ENCODE measurements at regions not wholly inside any gene's neighbourhood (a gene's known extent, or its start where the extent isn't known, plus 50 kb on each side); places are given as distances from the start of the nearest gene placed in this dataset.

GRCh38 chrX:15977644-15978043 lies 123.0 kb upstream of the AP1S2 start:
- DNase-seq: peak in 1 of 2 donors; percentile 35

GRCh38 chrX:15976396-15976795 lies 121.8 kb upstream of the AP1S2 start:
- DNase-seq: no peak

- no peak for DNase-seq
Observed at GRCh38 chrX:15973946-15974345, 119.3 kb upstream of the AP1S2 start.

- no peak for DNase-seq
Observed at GRCh38 chrX:15973299-15973698, 118.7 kb upstream of the AP1S2 start.

- no peak for DNase-seq
Observed at GRCh38 chrX:15971696-15972095, 117.1 kb upstream of the AP1S2 start.

- DNase-seq: no peak
Observed at GRCh38 chrX:15963858-15964257, 109.2 kb upstream of the AP1S2 start.

- DNase-seq: no peak
Observed at GRCh38 chrX:15960237-15960636, 105.6 kb upstream of the AP1S2 start.

GRCh38 chrX:15956681-15957080 lies 102.1 kb upstream of the AP1S2 start:
- no peak for DNase-seq

GRCh38 chrX:15953801-15954200 lies 99.2 kb upstream of the AP1S2 start:
- DNase-seq: no peak

- no peak for DNase-seq
Observed at GRCh38 chrX:15952212-15952611, 97.6 kb upstream of the AP1S2 start.

- DNase-seq: no peak
Observed at GRCh38 chrX:15948318-15948660, 93.7 kb upstream of the AP1S2 start.

- no peak for DNase-seq
Observed at GRCh38 chrX:15947648-15948317, 93.2 kb upstream of the AP1S2 start.

GRCh38 chrX:15946783-15947580 lies 92.4 kb upstream of the AP1S2 start:
- DNase-seq: no peak

- no peak for DNase-seq
Observed at GRCh38 chrX:15943391-15943790, 88.8 kb upstream of the AP1S2 start.

- DNase-seq: no peak
Observed at GRCh38 chrX:15942307-15942706, 87.7 kb upstream of the AP1S2 start.

GRCh38 chrX:15939737-15940136 lies 85.1 kb upstream of the AP1S2 start:
- no peak for DNase-seq

GRCh38 chrX:15938072-15938471 lies 83.5 kb upstream of the AP1S2 start:
- DNase-seq: no peak

- DNase-seq: no peak
Observed at GRCh38 chrX:15931362-15931761, 76.7 kb upstream of the AP1S2 start.

- no peak for DNase-seq
Observed at GRCh38 chrX:15930585-15930984, 76.0 kb upstream of the AP1S2 start.

- DNase-seq: no peak
Observed at GRCh38 chrX:15929194-15929593, 74.6 kb upstream of the AP1S2 start.

GRCh38 chrX:15926622-15927021 lies 72.0 kb upstream of the AP1S2 start:
- DNase-seq: no peak

GRCh38 chrX:15918003-15918402 lies 63.4 kb upstream of the AP1S2 start:
- DNase-seq: no peak

- no peak for DNase-seq
Observed at GRCh38 chrX:15916704-15917084, 62.1 kb upstream of the AP1S2 start.

GRCh38 chrX:15915959-15916703 lies 61.5 kb upstream of the AP1S2 start:
- no peak for DNase-seq
